Endothelial cell of umbilical vein (primary cell): ENCODE measurements at regions not wholly inside any gene's neighbourhood (a gene's known extent, or its start where the extent isn't known, plus 50 kb on each side); places are given as distances from the start of the nearest gene placed in this dataset.

Experiments used
- BruUV-seq: library from RNA; stranded (reverse); fragments of 400-500 nt; replicated peaks from 2 replicates; lab custom pipeline; 2021; lab: Mats Ljungman, UMichigan
- CTCF ChIA-PET: fragments of 300-600, 350-600 bp; sonication (Branson Sonifier 250); formaldehyde crosslinking; loops from one replicate; lab custom pipeline; 2021; ENCODE audit warnings: antibody characterized with exemption, inconsistent platforms; lab: Charles Lee
- POLR2A ChIA-PET: fragments of 300-600, 350-600 bp; sonication (Branson Sonifier 250); formaldehyde crosslinking; loops from one replicate; lab custom pipeline; 2021; ENCODE audit warnings: antibody characterized with exemption, inconsistent platforms; lab: Charles Lee
- DNase-seq: peaks from one replicate; pipeline ENCODE4 v3.0.0-alpha.2; 2011; ENCODE audit warnings: low read depth, low spot score
- FAIRE-seq: peaks from 2 replicates; lab custom pipeline; 2011; peaks lifted over from hg19 to GRCh38; lab: Jason Lieb, UNC
- H2AFZ ChIP-seq: 2 replicates; pipeline ENCODE4 v1.6.0; 2012; ENCODE audit warnings: low read depth, low read length, control low read depth, inconsistent platforms
- H3K27ac ChIP-seq: 2 replicates; pipeline ENCODE4 v1.5.1; 2011; ENCODE audit warnings: low read depth, mild to moderate bottlenecking, control low read depth, low read length, moderate library complexity; ENCODE audit not compliant: insufficient read depth
- H3K27me3 ChIP-seq, 2 experiments: 2 replicates each; pipeline versions ENCODE4 v1.6.0 to v1.6.1; 2011; ENCODE audit warnings: low read length in 2 of 2, mixed read lengths in 1 of 2; ENCODE audit not compliant: control insufficient read depth in 2 of 2, insufficient read depth in 2 of 2
- H3K36me3 ChIP-seq, 2 experiments: 2 replicates in 1 of 2; 3 replicates in 1 of 2; pipeline ENCODE4 v1.5.1; 2011; ENCODE audit warnings: low read length in 2 of 2, mild to moderate bottlenecking in 1 of 2, moderate library complexity in 1 of 2; ENCODE audit not compliant: control insufficient read depth in 2 of 2, insufficient read depth in 2 of 2; ENCODE audit errors: extremely low read depth in 1 of 2
- H3K4me1 ChIP-seq: 3 replicates; pipeline ENCODE4 v1.5.1; 2011; ENCODE audit warnings: mild to moderate bottlenecking, low read length; ENCODE audit not compliant: control insufficient read depth, insufficient read depth; ENCODE audit errors: extremely low read depth
- H3K4me2 ChIP-seq: 2 replicates; pipeline ENCODE4 v1.6.1; 2011; ENCODE audit warnings: low read length, control low read depth, mixed read lengths; ENCODE audit not compliant: insufficient read depth
- H3K4me3 ChIP-seq, 3 experiments: fragments of 200-600 bp in 1 of 3; sonication (generic), shearing (Covaris generic) in 1 of 3; replicated peaks in 1 of 3; 2 replicates each; pipeline ENCODE4 v1.5.1; 2011 to 2016; ENCODE audit warnings: control low read depth in 3 of 3, low read length in 3 of 3, mild to moderate bottlenecking in 2 of 3, inconsistent platforms in 1 of 3, low read depth in 1 of 3, moderate library complexity in 1 of 3; ENCODE audit not compliant: insufficient read depth in 1 of 3
- H3K79me2 ChIP-seq: 2 replicates; pipeline ENCODE4 v1.6.0; 2012; ENCODE audit warnings: low read length, inconsistent platforms; ENCODE audit not compliant: control insufficient read depth, insufficient read depth
- H3K9ac ChIP-seq: replicated peaks from 2 replicates; pipeline ENCODE3; 2011; ENCODE audit warnings: low read length, control low read depth; ENCODE audit not compliant: insufficient read depth; ENCODE audit errors: extremely low read depth
- H3K9me1 ChIP-seq: replicated peaks from 3 replicates; pipeline ENCODE4 v1.6.0; 2011; ENCODE audit warnings: mild to moderate bottlenecking, low read length; ENCODE audit not compliant: control insufficient read depth, insufficient read depth; ENCODE audit errors: extremely low read depth
- H3K9me3 ChIP-seq: replicated peaks from 2 replicates; pipeline ENCODE4 v1.5.1; 2012; ENCODE audit warnings: low read length, inconsistent platforms; ENCODE audit not compliant: control insufficient read depth, insufficient read depth
- H4K20me1 ChIP-seq: replicated peaks from 2 replicates; pipeline ENCODE3; 2011; ENCODE audit warnings: mild to moderate bottlenecking, low read length; ENCODE audit not compliant: control insufficient read depth, insufficient read depth; ENCODE audit errors: extremely low read depth
- EZH2 ChIP-seq: IDR thresholded peaks from 2 replicates; pipeline ENCODE4 v1.6.1; 2012; ENCODE audit warnings: borderline replicate concordance, low read depth, mild to moderate bottlenecking, moderate library complexity, low read length, inconsistent platforms; ENCODE audit not compliant: severe bottlenecking
- JUN ChIP-seq: IDR thresholded peaks from 2 replicates; pipeline ENCODE4 v1.6.1; 2011; ENCODE audit warnings: borderline replicate concordance, low read depth; ENCODE audit not compliant: insufficient read length, insufficient read depth
- MYC ChIP-seq: IDR thresholded peaks from one replicate; pipeline ENCODE4 v1.6.1; 2011; ENCODE audit warnings: mild to moderate bottlenecking, low read depth, low read length
- POLR2A ChIP-seq: IDR thresholded peaks from 2 replicates; pipeline ENCODE4 v1.6.1; 2012; ENCODE audit warnings: low read depth, mild to moderate bottlenecking, control low read depth, low read length
- dilution Hi-C: fragments of 300-500 bp; cut with MboI; formaldehyde crosslinking; loops from one replicate; pipeline ENCODE4 v1.15.0; 2019; ENCODE audit warnings: low sequenced_read_pairs; ENCODE audit not compliant: extremely low pct_ligation_motif_present
- intact Hi-C: fragments of 100-400 bp; cut with micrococcal nuclease; formaldehyde crosslinking; loops from one replicate; pipeline ENCODE4 v1.10.0; 2022
- TF ChIP-seq, protein P1 (sequence below), 2 donors: IDR thresholded peaks; 1 replicate in 1 of 2; 2 replicates in 1 of 2; pipeline ENCODE4 v1.5.1; 2011; ENCODE audit warnings: low read length in 2 of 2, mild to moderate bottlenecking in 2 of 2, moderate library complexity in 2 of 2, control low read depth in 1 of 2, inconsistent platforms in 1 of 2, low read depth in 1 of 2; ENCODE audit not compliant: insufficient read depth in 1 of 2; ENCODE audit errors: extremely low read depth in 1 of 2
- TF ChIP-seq, protein P2 (sequence below): IDR thresholded peaks from 2 replicates; pipeline ENCODE4 v1.6.1; 2011; ENCODE audit not compliant: insufficient read depth, insufficient read length

DNA sequence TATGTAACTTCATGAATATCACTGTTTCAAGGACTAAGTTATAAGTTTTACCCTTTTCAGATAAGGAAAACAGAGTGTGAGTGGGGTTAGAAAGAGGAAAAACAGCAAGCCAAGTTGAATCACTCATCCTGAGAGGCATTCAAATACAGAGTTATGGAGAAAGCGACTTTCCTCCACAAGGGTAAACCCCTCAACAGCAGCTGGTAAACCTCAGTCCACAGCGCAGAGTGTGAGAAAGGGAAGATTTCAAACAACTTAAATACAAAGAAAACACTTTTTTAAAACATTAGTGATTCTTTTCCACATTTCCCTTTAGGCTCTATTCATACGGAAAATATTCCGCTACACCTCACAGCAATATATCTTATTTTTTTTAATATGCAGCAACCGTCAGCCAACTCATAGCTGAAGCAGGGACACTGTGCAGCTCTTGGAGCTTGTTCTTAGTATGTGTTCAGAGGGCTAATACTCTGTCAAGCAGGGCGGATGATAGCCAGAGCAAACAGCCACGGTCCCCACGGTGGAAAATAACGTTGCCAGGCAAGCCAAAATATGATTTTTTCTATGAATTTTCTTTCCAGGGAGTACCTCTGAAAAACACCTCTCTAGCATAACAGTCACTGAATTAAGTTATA lies 488.9 kb upstream of the FAT1 start:
- H3K27ac ChIP-seq = no peak overlapping the region
- H2AFZ ChIP-seq = no peak overlapping the region
- H3K27me3 ChIP-seq = no peaks in the 10 kb centered on the region
- TF ChIP-seq, protein P1, sequence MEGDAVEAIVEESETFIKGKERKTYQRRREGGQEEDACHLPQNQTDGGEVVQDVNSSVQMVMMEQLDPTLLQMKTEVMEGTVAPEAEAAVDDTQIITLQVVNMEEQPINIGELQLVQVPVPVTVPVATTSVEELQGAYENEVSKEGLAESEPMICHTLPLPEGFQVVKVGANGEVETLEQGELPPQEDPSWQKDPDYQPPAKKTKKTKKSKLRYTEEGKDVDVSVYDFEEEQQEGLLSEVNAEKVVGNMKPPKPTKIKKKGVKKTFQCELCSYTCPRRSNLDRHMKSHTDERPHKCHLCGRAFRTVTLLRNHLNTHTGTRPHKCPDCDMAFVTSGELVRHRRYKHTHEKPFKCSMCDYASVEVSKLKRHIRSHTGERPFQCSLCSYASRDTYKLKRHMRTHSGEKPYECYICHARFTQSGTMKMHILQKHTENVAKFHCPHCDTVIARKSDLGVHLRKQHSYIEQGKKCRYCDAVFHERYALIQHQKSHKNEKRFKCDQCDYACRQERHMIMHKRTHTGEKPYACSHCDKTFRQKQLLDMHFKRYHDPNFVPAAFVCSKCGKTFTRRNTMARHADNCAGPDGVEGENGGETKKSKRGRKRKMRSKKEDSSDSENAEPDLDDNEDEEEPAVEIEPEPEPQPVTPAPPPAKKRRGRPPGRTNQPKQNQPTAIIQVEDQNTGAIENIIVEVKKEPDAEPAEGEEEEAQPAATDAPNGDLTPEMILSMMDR (IDR thresholded peaks at IDR 0.05; ENCODE audit: extremely low read depth in 1 of 2, insufficient read depth in 1 of 2, low read depth in 1 of 2, low read length in 2 of 2) = no peak
- no peak for TF ChIP-seq EZH2
- TF ChIP-seq JUN = no peak
- no peak for TF ChIP-seq MYC
- TF ChIP-seq, protein P2, sequence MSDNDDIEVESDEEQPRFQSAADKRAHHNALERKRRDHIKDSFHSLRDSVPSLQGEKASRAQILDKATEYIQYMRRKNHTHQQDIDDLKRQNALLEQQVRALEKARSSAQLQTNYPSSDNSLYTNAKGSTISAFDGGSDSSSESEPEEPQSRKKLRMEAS = no peak
- TF ChIP-seq POLR2A = no peak
- H3K4me2 ChIP-seq = no peak overlapping the region
- H3K36me3 ChIP-seq = no peaks in the 10 kb centered on the region
- ChIA-PET POLR2A (no interaction called here), CTCF (no interaction called here)
- no TSS peak for BruUV-seq
- H3K79me2 ChIP-seq = no peaks in the 10 kb centered on the region
- no peaks in the 10 kb centered on the region for H3K4me1 ChIP-seq
- peaks cover 2% of the 10 kb centered on the region for H3K9me3 ChIP-seq
- FAIRE-seq (no peak), DNase-seq (no peak)
- dilution Hi-C loops = no loop called here
- intact Hi-C loops = no loop called here
- no peak overlapping the region for H3K9ac ChIP-seq
- H4K20me1 ChIP-seq = no peaks in the 10 kb centered on the region
- H3K4me3 ChIP-seq = no peak overlapping the region
- H3K9me1 ChIP-seq = no peaks in the 10 kb centered on the region
